Upper lobe of left lung (tissue), 4 donors: ENCODE measurements at regions not wholly inside any gene's neighbourhood (a gene's known extent, or its start where the extent isn't known, plus 50 kb on each side); places are given as distances from the start of the nearest gene placed in this dataset.

ENCODE experiments used
- POLR2A ChIP-seq, 4 donors: fragments of 450-650 bp; IDR thresholded peaks; one replicate each; pipeline ENCODE4 v1.5.1; 2016 to 2017; ENCODE audit warnings: antibody characterized with exemption in 4 of 4, mild to moderate bottlenecking in 2 of 4
- TF ChIP-seq, protein P1 (sequence below), 6 experiments: fragments of 450-650 bp in 4 of 6; fragments of 200-600 bp in 2 of 6; sonication (generic) in 2 of 6; IDR thresholded peaks; one replicate each; pipeline ENCODE4 v1.5.1; 2016 to 2019; ENCODE audit warnings: antibody characterized with exemption in 6 of 6

DNA sequence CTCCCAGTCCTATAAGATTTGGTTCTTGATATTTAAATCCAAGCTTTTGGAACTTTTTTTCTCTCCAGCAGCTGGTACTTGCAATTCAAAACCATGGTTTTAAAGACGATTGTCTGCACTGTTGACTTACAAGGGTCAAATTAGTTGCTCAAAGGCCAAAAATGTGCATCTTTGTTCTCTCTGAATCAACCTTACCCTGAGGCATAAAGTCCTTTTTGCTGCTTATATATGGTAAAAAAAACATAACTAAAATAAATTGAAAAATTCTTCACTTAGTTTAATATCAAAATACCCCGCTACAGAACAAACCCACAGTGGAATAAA is 592.7 kb downstream of the XIRP2 start:
- TF ChIP-seq POLR2A (IDR thresholded peaks at IDR 0.05) = no peak
- TF ChIP-seq, protein P1, sequence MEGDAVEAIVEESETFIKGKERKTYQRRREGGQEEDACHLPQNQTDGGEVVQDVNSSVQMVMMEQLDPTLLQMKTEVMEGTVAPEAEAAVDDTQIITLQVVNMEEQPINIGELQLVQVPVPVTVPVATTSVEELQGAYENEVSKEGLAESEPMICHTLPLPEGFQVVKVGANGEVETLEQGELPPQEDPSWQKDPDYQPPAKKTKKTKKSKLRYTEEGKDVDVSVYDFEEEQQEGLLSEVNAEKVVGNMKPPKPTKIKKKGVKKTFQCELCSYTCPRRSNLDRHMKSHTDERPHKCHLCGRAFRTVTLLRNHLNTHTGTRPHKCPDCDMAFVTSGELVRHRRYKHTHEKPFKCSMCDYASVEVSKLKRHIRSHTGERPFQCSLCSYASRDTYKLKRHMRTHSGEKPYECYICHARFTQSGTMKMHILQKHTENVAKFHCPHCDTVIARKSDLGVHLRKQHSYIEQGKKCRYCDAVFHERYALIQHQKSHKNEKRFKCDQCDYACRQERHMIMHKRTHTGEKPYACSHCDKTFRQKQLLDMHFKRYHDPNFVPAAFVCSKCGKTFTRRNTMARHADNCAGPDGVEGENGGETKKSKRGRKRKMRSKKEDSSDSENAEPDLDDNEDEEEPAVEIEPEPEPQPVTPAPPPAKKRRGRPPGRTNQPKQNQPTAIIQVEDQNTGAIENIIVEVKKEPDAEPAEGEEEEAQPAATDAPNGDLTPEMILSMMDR (IDR thresholded peaks at IDR 0.05) = no peak
